Upper lobe of right lung (tissue), 1 donor: ENCODE measurements at regions not wholly inside any gene's neighbourhood (a gene's known extent, or its start where the extent isn't known, plus 50 kb on each side); places are given as distances from the start of the nearest gene placed in this dataset.
A peak's percentile ranks its signal among the peaks of the same experiment; 100 is the strongest.

ENCODE experiments used
- ATAC-seq: fragments of 200-7000 bp; cut with Tn5 transposase; one replicate; pipeline ENCODE4 v1.9.1; 2020; ENCODE audit warnings: mild to moderate bottlenecking, moderate library complexity
- DNase-seq: peaks from one replicate; pipeline ENCODE4 v3.0.0-alpha.2; 2020
- H3K27ac ChIP-seq: fragments of 200-600 bp; one replicate; pipeline ENCODE4 v1.8.0; 2022
- H3K27me3 ChIP-seq: fragments of 200-600 bp; one replicate; pipeline ENCODE4 v1.8.0; 2022; ENCODE audit warnings: mild to moderate bottlenecking
- H3K36me3 ChIP-seq: fragments of 200-600 bp; one replicate; pipeline ENCODE4 v1.8.0; 2022
- H3K4me1 ChIP-seq: fragments of 200-600 bp; one replicate; pipeline ENCODE4 v1.8.0; 2022
- H3K4me3 ChIP-seq: fragments of 200-600 bp; one replicate; pipeline ENCODE4 v1.8.0; 2022; ENCODE audit warnings: mild to moderate bottlenecking
- H3K9me3 ChIP-seq: fragments of 200-600 bp; one replicate; pipeline ENCODE4 v1.8.0; 2022
- intact Hi-C: fragments of 100-400 bp; cut with DNase I; formaldehyde crosslinking; loops from one replicate; pipeline ENCODE4 v1.11.0; 2022
- TF ChIP-seq, protein P1 (sequence below): fragments of 200-600 bp; IDR thresholded peaks from one replicate; pipeline ENCODE4 v1.8.0; 2022; ENCODE audit warnings: antibody characterized with exemption
- donor health status: DM: no; HTN: yes; CAD: no; lungs with severe emphysema.

- no peaks in the 10 kb centered on the region for H3K36me3 ChIP-seq
- ATAC-seq (no peak), DNase-seq (no peak)
- TF ChIP-seq, protein P1, sequence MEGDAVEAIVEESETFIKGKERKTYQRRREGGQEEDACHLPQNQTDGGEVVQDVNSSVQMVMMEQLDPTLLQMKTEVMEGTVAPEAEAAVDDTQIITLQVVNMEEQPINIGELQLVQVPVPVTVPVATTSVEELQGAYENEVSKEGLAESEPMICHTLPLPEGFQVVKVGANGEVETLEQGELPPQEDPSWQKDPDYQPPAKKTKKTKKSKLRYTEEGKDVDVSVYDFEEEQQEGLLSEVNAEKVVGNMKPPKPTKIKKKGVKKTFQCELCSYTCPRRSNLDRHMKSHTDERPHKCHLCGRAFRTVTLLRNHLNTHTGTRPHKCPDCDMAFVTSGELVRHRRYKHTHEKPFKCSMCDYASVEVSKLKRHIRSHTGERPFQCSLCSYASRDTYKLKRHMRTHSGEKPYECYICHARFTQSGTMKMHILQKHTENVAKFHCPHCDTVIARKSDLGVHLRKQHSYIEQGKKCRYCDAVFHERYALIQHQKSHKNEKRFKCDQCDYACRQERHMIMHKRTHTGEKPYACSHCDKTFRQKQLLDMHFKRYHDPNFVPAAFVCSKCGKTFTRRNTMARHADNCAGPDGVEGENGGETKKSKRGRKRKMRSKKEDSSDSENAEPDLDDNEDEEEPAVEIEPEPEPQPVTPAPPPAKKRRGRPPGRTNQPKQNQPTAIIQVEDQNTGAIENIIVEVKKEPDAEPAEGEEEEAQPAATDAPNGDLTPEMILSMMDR: no peak
- intact Hi-C loops: no loop called here
- no peaks in the 10 kb centered on the region for H3K4me1 ChIP-seq
- no peak overlapping the region for H3K4me3 ChIP-seq
- H3K27ac ChIP-seq: no peak overlapping the region
- no peaks in the 10 kb centered on the region for H3K9me3 ChIP-seq
- peaks cover 16% of the 10 kb centered on the region for H3K27me3 ChIP-seq
Observed at GRCh38 chr11:119957951-119958350, 180.0 kb downstream of the TRIM29 start.

- H3K27ac ChIP-seq: no peak overlapping the region
- ATAC-seq: no peak
- intact Hi-C loops: no loop called here
Observed at GRCh38 chr11:119952441-119952840, 185.5 kb downstream of the TRIM29 start.

DNA sequence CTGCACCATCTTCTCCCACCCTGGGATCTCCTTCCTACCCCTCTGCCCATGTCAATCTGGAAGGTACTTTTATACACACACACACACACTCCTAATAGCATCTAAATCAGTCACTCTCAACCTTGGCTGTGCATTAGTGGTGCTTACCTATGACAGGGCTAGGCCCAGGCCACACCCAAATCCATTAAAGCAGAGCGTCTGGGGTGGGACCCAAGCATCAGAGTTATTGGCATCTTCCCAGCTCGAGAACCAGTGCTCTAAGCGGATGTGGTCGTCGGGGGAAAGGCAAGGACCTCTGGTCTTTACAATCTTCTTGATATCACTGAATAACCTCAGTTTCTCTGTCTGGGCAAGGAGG, 194.6 kb downstream of the TRIM29 start:
- Histone ChIP-seq H3K4me1 (no peaks in the 10 kb centered on the region), H3K4me3 (no peak overlapping the region), H3K9me3 (no peaks in the 10 kb centered on the region), H3K36me3 (no peaks in the 10 kb centered on the region), H3K27me3 (peaks cover 9% of the 10 kb centered on the region), H3K27ac (no peak overlapping the region)
- DNase-seq (no peak), ATAC-seq (no peak)
- intact Hi-C loops: no loop called here
- TF ChIP-seq, protein P1: no peak

More at GRCh38 chr11:119952441-119952840, 185.5 kb downstream of the TRIM29 start:
- peaks cover 11% of the 10 kb centered on the region for H3K27me3 ChIP-seq
- no peaks in the 10 kb centered on the region for H3K4me1 ChIP-seq
- H3K36me3 ChIP-seq: no peaks in the 10 kb centered on the region
- H3K4me3 ChIP-seq: no peak overlapping the region
- no peaks in the 10 kb centered on the region for H3K9me3 ChIP-seq
- no peak for DNase-seq
- TF ChIP-seq, protein P1: no peak

GRCh38 chr11:119942583-119943297, 195.2 kb downstream of the TRIM29 start:
- ATAC-seq: peak; percentile 45
- Histone ChIP-seq H3K9me3 (no peaks in the 10 kb centered on the region), H3K4me3 (no peak overlapping the region), H3K36me3 (no peaks in the 10 kb centered on the region), H3K27ac (no peak overlapping the region), H3K27me3 (peaks cover 9% of the 10 kb centered on the region), H3K4me1 (no peaks in the 10 kb centered on the region)
- DNase-seq: no peak
- intact Hi-C loops: no loop called here
- TF ChIP-seq, protein P1: no peak

- TF ChIP-seq, protein P1: no peak
- no peaks in the 10 kb centered on the region for H3K36me3 ChIP-seq
- H3K4me3 ChIP-seq: no peak overlapping the region
- ATAC-seq: no peak
- peaks cover 9% of the 10 kb centered on the region for H3K27me3 ChIP-seq
- intact Hi-C loops: no loop called here
- no peak for DNase-seq
- no peak overlapping the region for H3K27ac ChIP-seq
- no peaks in the 10 kb centered on the region for H3K4me1 ChIP-seq
- H3K9me3 ChIP-seq: no peaks in the 10 kb centered on the region
Observed at GRCh38 chr11:119941636-119942411, 196.1 kb downstream of the TRIM29 start.
